ENCODE measurements at regions not wholly inside any gene's neighbourhood (a gene's known extent, or its start where the extent isn't known, plus 50 kb on each side); places are given as distances from the start of the nearest gene placed in this dataset.

- DNase-seq (ENCODE audit: extremely low read depth in 1 of 11, low read depth in 9 of 11, low spot score in 4 of 11): no peak
Measured at GRCh38 chr5:63894690-63895089, 67.6 kb downstream of the HTR1A start.

DNA sequence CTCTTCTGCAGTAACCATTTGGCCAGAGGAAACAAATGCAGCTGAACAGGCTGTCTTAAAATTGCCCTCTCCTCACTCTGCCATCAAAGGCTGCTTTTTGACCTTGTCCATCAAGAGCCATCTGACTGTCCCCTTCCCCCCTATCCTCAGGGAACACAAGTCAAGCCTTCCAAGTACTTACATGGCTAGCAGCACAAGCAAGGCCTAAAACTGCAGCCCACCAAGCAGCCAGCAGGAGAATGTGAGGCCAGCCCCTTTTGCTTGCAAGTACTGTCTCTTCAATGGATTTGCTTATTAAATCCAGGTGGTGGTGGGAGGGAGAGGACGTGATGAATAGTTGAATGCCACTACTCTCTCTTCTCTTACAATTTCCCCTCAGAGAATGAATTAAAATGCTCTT is 83.5 kb downstream of the HTR1A start:
- DNase-seq (ENCODE audit: extremely low read depth in 1 of 11, low read depth in 9 of 11, low spot score in 4 of 11): no peak

GRCh38 chr5:63877961-63878360 is 84.3 kb downstream of the HTR1A start:
- DNase-seq (ENCODE audit: extremely low read depth in 1 of 11, low read depth in 9 of 11, low spot score in 4 of 11): no peak

DNA sequence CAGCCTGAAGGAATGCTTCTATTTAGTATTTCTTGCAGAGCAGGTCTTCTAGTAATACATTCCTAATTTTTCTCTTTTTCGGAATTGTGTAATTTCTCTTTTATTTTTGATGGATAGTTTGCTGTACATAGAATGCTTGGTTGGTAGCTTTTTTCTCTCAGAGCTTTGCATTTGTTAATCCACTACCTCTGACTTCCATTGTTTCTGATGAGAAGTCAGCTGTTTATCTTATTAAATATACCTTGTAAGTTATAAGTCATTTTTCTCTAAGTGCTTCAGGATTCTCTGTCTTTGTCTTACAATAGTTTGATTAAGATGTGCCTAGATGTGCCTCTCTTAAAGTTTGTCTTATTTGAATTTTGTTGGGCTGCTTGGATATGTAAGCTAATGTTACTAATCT is 101.9 kb downstream of the HTR1A start:
- no peak for DNase-seq (ENCODE audit: extremely low read depth in 1 of 11, low read depth in 9 of 11, low spot score in 4 of 11)

DNA sequence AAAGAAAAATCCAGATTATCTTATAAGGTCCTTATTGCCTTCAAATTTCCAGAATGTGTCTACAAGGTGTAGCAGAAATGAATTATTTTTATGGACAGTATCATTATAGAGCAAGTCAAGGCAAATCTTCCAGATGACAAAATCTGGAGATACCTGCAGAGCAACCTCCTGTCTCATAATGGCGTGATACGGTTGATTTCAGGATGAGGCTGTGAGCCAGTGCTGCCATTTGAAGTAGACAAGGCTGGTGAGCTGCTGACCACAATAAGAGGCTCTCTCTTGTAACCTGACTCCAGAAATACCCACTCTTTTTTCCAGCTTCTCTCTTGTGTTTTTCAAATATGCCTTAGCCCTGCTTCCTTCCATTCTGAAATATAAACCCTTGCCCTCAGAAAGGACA is 108.2 kb downstream of the HTR1A start:
- no peak for DNase-seq (ENCODE audit: extremely low read depth in 1 of 11, low read depth in 9 of 11, low spot score in 4 of 11)

DNA sequence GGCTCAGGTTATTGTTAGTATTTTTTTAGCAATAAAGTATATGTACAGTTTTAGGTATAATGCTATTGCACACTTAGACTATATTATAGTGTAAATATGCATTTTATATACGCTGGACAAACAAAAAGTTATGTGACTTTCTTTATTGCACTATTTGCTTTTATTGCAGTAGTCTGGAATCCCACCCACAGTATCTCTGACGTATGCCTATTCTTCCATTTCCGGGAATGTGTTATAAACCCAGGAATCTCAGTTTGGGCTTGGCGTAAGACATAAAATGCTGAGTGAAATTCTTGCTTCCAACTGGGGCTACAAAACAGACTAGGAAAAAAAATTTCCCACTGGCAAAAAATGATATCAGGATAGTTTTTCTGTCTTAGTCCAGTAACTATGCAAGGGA is 119.1 kb downstream of the HTR1A start:
- no peak for DNase-seq (ENCODE audit: extremely low read depth in 1 of 11, low read depth in 9 of 11, low spot score in 4 of 11)

DNA sequence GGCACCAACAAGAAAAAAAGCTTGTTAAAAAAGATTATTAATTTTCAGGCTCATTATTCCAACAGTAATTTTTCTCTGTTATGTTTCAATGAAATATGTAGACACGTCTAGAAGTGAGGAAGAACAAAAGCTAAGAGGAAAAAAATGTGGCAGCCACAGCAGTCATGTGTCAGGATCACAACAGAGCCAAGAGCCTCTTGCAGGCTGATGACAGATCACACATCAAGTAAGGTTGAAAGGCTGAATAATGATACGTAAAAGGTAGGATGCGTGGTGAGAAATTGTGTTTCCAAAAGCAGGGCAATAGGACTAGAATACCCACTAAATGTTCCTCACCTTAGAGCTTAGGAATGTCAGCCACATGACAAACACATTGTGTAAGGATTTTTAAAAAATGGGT is 124.8 kb downstream of the HTR1A start:
- no peak for DNase-seq (ENCODE audit: extremely low read depth in 1 of 11, low read depth in 9 of 11, low spot score in 4 of 11)

DNA sequence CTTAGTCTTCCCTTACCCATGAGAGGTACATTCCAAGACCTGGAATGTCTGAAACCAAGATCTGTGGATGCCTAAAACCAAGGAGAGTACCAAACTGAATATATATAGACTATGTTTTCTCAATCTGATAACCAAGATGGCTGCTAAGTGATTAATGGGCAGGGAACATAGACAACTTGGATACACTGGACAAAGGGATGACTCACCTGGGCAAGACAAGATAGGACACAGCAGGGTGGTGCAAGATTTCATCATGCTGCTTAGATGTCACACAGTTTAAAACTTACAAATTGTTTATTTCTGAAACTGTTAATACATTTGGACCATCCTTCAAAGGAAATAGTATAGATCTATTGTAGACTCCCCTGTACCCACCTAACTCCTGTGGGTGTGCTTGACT is 130.9 kb downstream of the HTR1A start:
- DNase-seq (ENCODE audit: extremely low read depth in 1 of 11, low read depth in 9 of 11, low spot score in 4 of 11): no peak

- DNase-seq (ENCODE audit: extremely low read depth in 1 of 11, low read depth in 9 of 11, low spot score in 4 of 11): no peak
Measured at GRCh38 chr5:63825984-63826383, 136.3 kb downstream of the HTR1A start.

GRCh38 chr5:63823583-63823982 is 138.7 kb downstream of the HTR1A start:
- DNase-seq (ENCODE audit: extremely low read depth in 1 of 11, low read depth in 9 of 11, low spot score in 4 of 11): no peak

GRCh38 chr5:63822614-63823013 is 139.6 kb downstream of the HTR1A start:
- no peak for DNase-seq (ENCODE audit: extremely low read depth in 1 of 11, low read depth in 9 of 11, low spot score in 4 of 11)

GRCh38 chr5:63820577-63820976 is 141.7 kb downstream of the HTR1A start:
- no peak for DNase-seq (ENCODE audit: extremely low read depth in 1 of 11, low read depth in 9 of 11, low spot score in 4 of 11)

DNA sequence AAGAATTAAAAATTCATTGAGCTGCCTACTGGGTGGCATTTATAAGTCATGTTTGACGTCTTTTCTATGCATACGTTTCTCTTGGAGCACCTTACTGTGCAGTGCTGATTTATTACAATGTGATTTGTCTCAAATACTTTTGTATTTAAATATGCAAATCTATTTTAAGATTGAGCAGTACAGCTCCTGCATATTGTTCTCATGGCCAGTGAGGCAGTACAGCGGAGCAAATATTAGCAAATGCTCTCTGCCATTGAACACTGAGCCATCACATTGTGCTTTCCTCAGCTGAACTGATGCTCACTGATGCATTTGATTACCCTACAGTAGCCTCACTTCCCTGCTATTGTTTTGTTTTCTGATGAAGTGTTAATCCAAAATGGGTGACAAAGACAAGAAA is 149.6 kb downstream of the HTR1A start:
- DNase-seq (ENCODE audit: extremely low read depth in 1 of 11, low read depth in 9 of 11, low spot score in 4 of 11): no peak

- DNase-seq (ENCODE audit: extremely low read depth in 1 of 11, low read depth in 9 of 11, low spot score in 4 of 11): no peak
Measured at GRCh38 chr5:63811961-63812360, 150.3 kb downstream of the HTR1A start.

- no peak for DNase-seq (ENCODE audit: extremely low read depth in 1 of 11, low read depth in 9 of 11, low spot score in 4 of 11)
Measured at GRCh38 chr5:63811286-63811685, 151.0 kb downstream of the HTR1A start.

- no peak for DNase-seq (ENCODE audit: extremely low read depth in 1 of 11, low read depth in 9 of 11, low spot score in 4 of 11)
Measured at GRCh38 chr5:63805151-63805550, 157.1 kb downstream of the HTR1A start.

- DNase-seq (ENCODE audit: extremely low read depth in 1 of 11, low read depth in 9 of 11, low spot score in 4 of 11): no peak
Measured at GRCh38 chr5:63803165-63803564, 159.1 kb downstream of the HTR1A start.

- no peak for DNase-seq (ENCODE audit: extremely low read depth in 1 of 11, low read depth in 9 of 11, low spot score in 4 of 11)
Measured at GRCh38 chr5:63794979-63795378, 167.3 kb downstream of the HTR1A start.

DNA sequence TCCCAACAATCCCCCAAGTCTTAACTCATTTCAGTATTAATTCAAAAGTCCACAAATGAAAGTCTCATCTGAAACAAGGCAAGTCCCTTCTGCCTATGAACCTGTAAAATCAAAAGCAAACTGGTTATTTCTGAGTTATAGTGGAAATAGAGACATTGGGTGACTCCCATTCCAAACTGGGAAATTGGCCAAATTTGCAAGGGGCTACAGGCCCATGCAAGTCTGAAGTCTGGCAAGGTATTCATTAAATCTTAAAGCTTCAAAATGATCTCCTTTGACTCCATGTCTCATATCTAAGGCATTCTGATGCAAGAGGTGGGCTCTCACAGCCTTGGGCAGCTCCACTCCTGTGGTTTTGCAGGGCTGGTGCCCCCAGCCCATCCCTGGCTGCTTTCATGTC is 167.9 kb downstream of the HTR1A start:
- no peak for DNase-seq (ENCODE audit: extremely low read depth in 1 of 11, low read depth in 9 of 11, low spot score in 4 of 11)

GRCh38 chr5:63774939-63775338 is 187.3 kb downstream of the HTR1A start:
- DNase-seq (ENCODE audit: extremely low read depth in 1 of 11, low read depth in 9 of 11, low spot score in 4 of 11): no peak

DNA sequence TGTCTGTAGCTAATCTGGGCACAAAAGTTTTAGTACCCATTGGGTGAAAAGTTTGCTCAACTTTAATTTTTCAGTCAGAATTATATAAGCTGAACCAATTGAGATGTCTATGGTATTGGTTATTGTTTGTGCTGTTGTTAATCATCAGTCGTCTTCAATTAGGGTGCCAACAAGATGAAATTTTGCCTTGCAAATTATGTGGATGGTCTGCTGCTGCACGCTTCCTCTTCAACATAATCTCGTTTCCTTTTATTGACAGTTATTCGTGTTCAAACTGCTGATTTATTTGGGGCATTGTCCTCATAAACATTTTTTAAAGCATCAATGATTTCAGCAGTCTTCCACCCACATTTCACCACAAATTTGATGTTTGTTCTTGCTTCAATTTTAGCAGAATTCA is 194.0 kb downstream of the HTR1A start:
- DNase-seq (ENCODE audit: extremely low read depth in 1 of 11, low read depth in 9 of 11, low spot score in 4 of 11): no peak

GRCh38 chr5:63760965-63761364 is 201.3 kb downstream of the HTR1A start:
- no peak for DNase-seq (ENCODE audit: extremely low read depth in 1 of 11, low read depth in 9 of 11, low spot score in 4 of 11)

All from renal cortex interstitium (tissue), 11 donors.